ENCODE measurements at regions not wholly inside any gene's neighbourhood (a gene's known extent, or its start where the extent isn't known, plus 50 kb on each side); places are given as distances from the start of the nearest gene placed in this dataset.

GRCh38 chr4:19983072-19983471 lies 268.6 kb upstream of the SLIT2 start:
- in situ Hi-C loops (cut with MboI; ENCODE audit: low sequenced_read_pairs in 4 of 4) (no loop called here), intact Hi-C loops (cut with DNase I; ENCODE audit: low total_unique reads) (no loop called here)
- TF ChIP-seq CTCF (IDR thresholded peaks at IDR 0.05 in 4 of 5, conservative IDR thresholded peaks at IDR 0.05 in 1 of 5): no peak
- TF ChIP-seq POLR2A (IDR thresholded peaks at IDR 0.05): no peak
- no peak for DNase-seq
- H3K27ac ChIP-seq: no peak overlapping the region
- H3K4me3 ChIP-seq: no peak overlapping the region
- no peaks in the 10 kb centered on the region for H3K36me3 ChIP-seq
- no peak for ATAC-seq
- no peaks in the 10 kb centered on the region for H3K9me3 ChIP-seq
- no peaks in the 10 kb centered on the region for H3K27me3 ChIP-seq
- H3K4me1 ChIP-seq: no peaks in the 10 kb centered on the region

- Histone ChIP-seq H3K27me3 (no peaks in the 10 kb centered on the region), H3K9me3 (no peaks in the 10 kb centered on the region), H3K27ac (no peak overlapping the region), H3K4me1 (no peaks in the 10 kb centered on the region), H3K36me3 (no peaks in the 10 kb centered on the region), H3K4me3 (no peak overlapping the region)
- ATAC-seq (no peak), DNase-seq (no peak)
- TF ChIP-seq CTCF (IDR thresholded peaks at IDR 0.05 in 4 of 5, conservative IDR thresholded peaks at IDR 0.05 in 1 of 5): no peak
- TF ChIP-seq POLR2A (IDR thresholded peaks at IDR 0.05): no peak
- intact Hi-C loops (cut with DNase I; ENCODE audit: low total_unique reads): no loop called here
- in situ Hi-C loops (cut with MboI; ENCODE audit: low sequenced_read_pairs in 4 of 4): no loop called here
These were observed 269.1 kb upstream of the SLIT2 start for GRCh38 chr4:19982556-19982955.

GRCh38 chr4:19971829-19972228 lies 279.9 kb upstream of the SLIT2 start:
- Histone ChIP-seq H3K27ac (no peak overlapping the region), H3K36me3 (no peaks in the 10 kb centered on the region), H3K27me3 (no peaks in the 10 kb centered on the region), H3K9me3 (no peaks in the 10 kb centered on the region), H3K4me1 (no peaks in the 10 kb centered on the region), H3K4me3 (no peak overlapping the region)
- ATAC-seq: no peak
- TF ChIP-seq POLR2A (IDR thresholded peaks at IDR 0.05) (no peak), CTCF (IDR thresholded peaks at IDR 0.05 in 4 of 5, conservative IDR thresholded peaks at IDR 0.05 in 1 of 5) (no peak)
- in situ Hi-C loops (cut with MboI; ENCODE audit: low sequenced_read_pairs in 4 of 4) (no loop called here), intact Hi-C loops (cut with DNase I; ENCODE audit: low total_unique reads) (no loop called here)
- no peak for DNase-seq

GRCh38 chr4:19969492-19969891 lies 282.2 kb upstream of the SLIT2 start:
- intact Hi-C loops (cut with DNase I; ENCODE audit: low total_unique reads) (no loop called here), in situ Hi-C loops (cut with MboI; ENCODE audit: low sequenced_read_pairs in 4 of 4) (no loop called here)
- Histone ChIP-seq H3K27me3 (no peaks in the 10 kb centered on the region), H3K9me3 (no peaks in the 10 kb centered on the region), H3K4me3 (no peak overlapping the region), H3K27ac (no peak overlapping the region), H3K36me3 (no peaks in the 10 kb centered on the region), H3K4me1 (no peaks in the 10 kb centered on the region)
- no peak for ATAC-seq
- no peak for DNase-seq
- TF ChIP-seq POLR2A (IDR thresholded peaks at IDR 0.05) (no peak), CTCF (IDR thresholded peaks at IDR 0.05 in 4 of 5, conservative IDR thresholded peaks at IDR 0.05 in 1 of 5) (no peak)

DNA sequence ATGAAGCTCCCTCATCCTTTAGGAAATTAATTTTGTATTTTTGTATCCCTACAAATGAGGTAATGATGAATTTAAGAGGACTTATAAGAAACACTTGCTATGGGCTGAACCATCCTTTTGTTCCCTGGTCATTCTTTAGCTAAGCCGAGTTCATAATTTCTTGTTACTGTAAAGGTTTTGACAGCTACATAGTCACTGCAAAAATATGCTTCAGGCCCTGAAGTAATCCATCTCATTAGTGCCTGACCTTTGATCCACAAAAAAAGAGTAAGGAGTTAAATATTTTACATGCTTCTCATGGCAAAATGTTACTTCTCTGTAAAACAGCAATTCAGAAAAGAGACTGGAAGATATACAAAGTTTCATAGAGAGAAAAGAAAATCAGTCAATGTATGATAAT lies 290.6 kb upstream of the SLIT2 start:
- in situ Hi-C loops (cut with MboI; ENCODE audit: low sequenced_read_pairs in 4 of 4): no loop called here
- ATAC-seq: no peak
- TF ChIP-seq POLR2A (IDR thresholded peaks at IDR 0.05) (no peak), CTCF (IDR thresholded peaks at IDR 0.05 in 4 of 5, conservative IDR thresholded peaks at IDR 0.05 in 1 of 5) (no peak)

More for the DNA sequence above, 290.6 kb upstream of the SLIT2 start:
- intact Hi-C loops (cut with DNase I; ENCODE audit: low total_unique reads): no loop called here
- Histone ChIP-seq H3K27me3 (no peaks in the 10 kb centered on the region), H3K4me3 (no peak overlapping the region), H3K4me1 (no peaks in the 10 kb centered on the region), H3K27ac (no peak overlapping the region), H3K9me3 (no peaks in the 10 kb centered on the region), H3K36me3 (no peaks in the 10 kb centered on the region)
- no peak for DNase-seq

All from gastrocnemius medialis (tissue), 4 donors.